ENCODE measurements at regions not wholly inside any gene's neighbourhood (a gene's known extent, or its start where the extent isn't known, plus 50 kb on each side); places are given as distances from the start of the nearest gene placed in this dataset.

DNA sequence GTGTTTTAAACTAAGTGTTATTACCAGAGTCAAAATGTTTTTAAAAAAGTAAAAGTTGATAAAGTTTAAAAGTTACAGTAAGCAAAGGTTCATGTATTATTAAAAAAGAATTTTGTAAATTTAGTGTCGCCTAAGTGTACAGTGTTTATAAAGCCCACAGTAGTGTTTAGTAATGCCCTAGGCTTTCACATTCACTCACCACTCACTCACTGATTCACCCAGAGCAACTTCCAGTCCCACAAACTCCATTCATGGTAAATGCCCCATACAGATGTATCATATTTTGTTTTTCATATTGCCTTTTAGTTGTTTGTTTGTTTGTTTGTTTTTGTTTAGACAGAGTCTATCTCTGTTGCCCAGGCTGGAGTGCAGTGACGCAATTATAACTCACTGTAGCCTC, 353.8 kb upstream of the PTBP2 start:
- Histone ChIP-seq H2AFZ (ENCODE audit: low read depth, low read length) (no peak overlapping the region), H3K27me3 (ENCODE audit: control insufficient read depth in 2 of 2, insufficient read depth in 2 of 2, low read length in 2 of 2) (no peaks in the 10 kb centered on the region), H3K36me3 (ENCODE audit: control insufficient read depth, insufficient read depth, low read length) (no peaks in the 10 kb centered on the region), H3K9me1 (ENCODE audit: control insufficient read depth, insufficient read depth, low read length) (no peaks in the 10 kb centered on the region), H3K9ac (ENCODE audit: insufficient read depth in 1 of 2, low read depth in 2 of 2, low read length in 2 of 2) (no peak overlapping the region), H3K27ac (ENCODE audit: extremely low read depth, low read depth, low read length) (no peak overlapping the region), H3K79me2 (ENCODE audit: control insufficient read depth, insufficient read depth, low read length) (no peaks in the 10 kb centered on the region), H4K20me1 (replicated peaks; ENCODE audit: control insufficient read depth, insufficient read depth, low read length) (no peaks in the 10 kb centered on the region), H3K4me1 (replicated peaks in 1 of 2; ENCODE audit: control insufficient read depth in 2 of 2, insufficient read depth in 2 of 2, low read length in 2 of 2) (no peaks in the 10 kb centered on the region), H3K9me3 (replicated peaks; ENCODE audit: control insufficient read depth, insufficient read depth, low read depth, low read length) (no peaks in the 10 kb centered on the region), H3K4me2 (ENCODE audit: insufficient read depth, low read length) (no peak overlapping the region), H3K4me3 (no peak overlapping the region)
- ChIA-PET CTCF (ENCODE audit: low intra/inter-chr PET ratio) (no interaction called here), POLR2A (no interaction called here)
- BruUV-seq (replicated peaks) = no TSS peak
- intact Hi-C loops (cut with micrococcal nuclease) (no loop called here), in situ Hi-C loops (cut with MboI) (no loop called here)
- TF ChIP-seq ZNF830 (CRISPR knock-in tag; IDR thresholded peaks at IDR 0.05) (no peak), NEUROD1 (IDR thresholded peaks at IDR 0.05; ENCODE audit: borderline replicate concordance, low read depth, low read length, partially characterized antibody) (no peak), MAFG (tag; conservative IDR thresholded peaks at IDR 0.05) (no peak), SMARCB1 (IDR thresholded peaks at IDR 0.05; ENCODE audit: insufficient read length, low read depth) (no peak), RNF2 (IDR thresholded peaks at IDR 0.05) (no peak), ATF7 (IDR thresholded peaks at IDR 0.05) (no peak), MCM7 (IDR thresholded peaks at IDR 0.05) (no peak), SMAD3 (CRISPR knock-in tag; conservative IDR thresholded peaks at IDR 0.05) (no peak), CBX1 (IDR thresholded peaks at IDR 0.05; ENCODE audit: low read depth) (no peak), ZNF408 (CRISPR knock-in tag; IDR thresholded peaks at IDR 0.05; ENCODE audit: low read depth) (no peak), CHD4 (IDR thresholded peaks at IDR 0.05; ENCODE audit: insufficient read depth, insufficient replicate concordance, low read depth, low read length, poor library complexity, severe bottlenecking) (no peak), RHOXF2B (CRISPR knock-in tag; conservative IDR thresholded peaks at IDR 0.05) (no peak), SRSF9 (IDR thresholded peaks at IDR 0.05; ENCODE audit: borderline replicate concordance, low read depth, low read length) (no peak), EWSR1 (IDR thresholded peaks at IDR 0.05; ENCODE audit: borderline replicate concordance, low read depth, partially characterized antibody) (no peak)
- TF ChIP-seq, protein P1, sequence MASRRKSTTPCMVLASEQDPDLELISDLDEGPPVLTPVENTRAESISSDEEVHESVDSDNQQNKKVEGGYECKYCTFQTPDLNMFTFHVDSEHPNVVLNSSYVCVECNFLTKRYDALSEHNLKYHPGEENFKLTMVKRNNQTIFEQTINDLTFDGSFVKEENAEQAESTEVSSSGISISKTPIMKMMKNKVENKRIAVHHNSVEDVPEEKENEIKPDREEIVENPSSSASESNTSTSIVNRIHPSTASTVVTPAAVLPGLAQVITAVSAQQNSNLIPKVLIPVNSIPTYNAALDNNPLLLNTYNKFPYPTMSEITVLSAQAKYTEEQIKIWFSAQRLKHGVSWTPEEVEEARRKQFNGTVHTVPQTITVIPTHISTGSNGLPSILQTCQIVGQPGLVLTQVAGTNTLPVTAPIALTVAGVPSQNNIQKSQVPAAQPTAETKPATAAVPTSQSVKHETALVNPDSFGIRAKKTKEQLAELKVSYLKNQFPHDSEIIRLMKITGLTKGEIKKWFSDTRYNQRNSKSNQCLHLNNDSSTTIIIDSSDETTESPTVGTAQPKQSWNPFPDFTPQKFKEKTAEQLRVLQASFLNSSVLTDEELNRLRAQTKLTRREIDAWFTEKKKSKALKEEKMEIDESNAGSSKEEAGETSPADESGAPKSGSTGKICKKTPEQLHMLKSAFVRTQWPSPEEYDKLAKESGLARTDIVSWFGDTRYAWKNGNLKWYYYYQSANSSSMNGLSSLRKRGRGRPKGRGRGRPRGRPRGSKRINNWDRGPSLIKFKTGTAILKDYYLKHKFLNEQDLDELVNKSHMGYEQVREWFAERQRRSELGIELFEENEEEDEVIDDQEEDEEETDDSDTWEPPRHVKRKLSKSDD (conservative IDR thresholded peaks at IDR 0.05; ENCODE audit: low read length) = no peak
- TF ChIP-seq, protein P2, sequence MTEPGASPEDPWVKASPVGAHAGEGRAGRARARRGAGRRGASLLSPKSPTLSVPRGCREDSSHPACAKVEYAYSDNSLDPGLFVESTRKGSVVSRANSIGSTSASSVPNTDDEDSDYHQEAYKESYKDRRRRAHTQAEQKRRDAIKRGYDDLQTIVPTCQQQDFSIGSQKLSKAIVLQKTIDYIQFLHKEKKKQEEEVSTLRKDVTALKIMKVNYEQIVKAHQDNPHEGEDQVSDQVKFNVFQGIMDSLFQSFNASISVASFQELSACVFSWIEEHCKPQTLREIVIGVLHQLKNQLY (CRISPR knock-in tag; conservative IDR thresholded peaks at IDR 0.05) = no peak
- TF ChIP-seq, protein P3, sequence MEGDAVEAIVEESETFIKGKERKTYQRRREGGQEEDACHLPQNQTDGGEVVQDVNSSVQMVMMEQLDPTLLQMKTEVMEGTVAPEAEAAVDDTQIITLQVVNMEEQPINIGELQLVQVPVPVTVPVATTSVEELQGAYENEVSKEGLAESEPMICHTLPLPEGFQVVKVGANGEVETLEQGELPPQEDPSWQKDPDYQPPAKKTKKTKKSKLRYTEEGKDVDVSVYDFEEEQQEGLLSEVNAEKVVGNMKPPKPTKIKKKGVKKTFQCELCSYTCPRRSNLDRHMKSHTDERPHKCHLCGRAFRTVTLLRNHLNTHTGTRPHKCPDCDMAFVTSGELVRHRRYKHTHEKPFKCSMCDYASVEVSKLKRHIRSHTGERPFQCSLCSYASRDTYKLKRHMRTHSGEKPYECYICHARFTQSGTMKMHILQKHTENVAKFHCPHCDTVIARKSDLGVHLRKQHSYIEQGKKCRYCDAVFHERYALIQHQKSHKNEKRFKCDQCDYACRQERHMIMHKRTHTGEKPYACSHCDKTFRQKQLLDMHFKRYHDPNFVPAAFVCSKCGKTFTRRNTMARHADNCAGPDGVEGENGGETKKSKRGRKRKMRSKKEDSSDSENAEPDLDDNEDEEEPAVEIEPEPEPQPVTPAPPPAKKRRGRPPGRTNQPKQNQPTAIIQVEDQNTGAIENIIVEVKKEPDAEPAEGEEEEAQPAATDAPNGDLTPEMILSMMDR (IDR thresholded peaks at IDR 0.05 in 2 of 3, conservative IDR thresholded peaks at IDR 0.05 in 1 of 3; ENCODE audit: insufficient read depth in 2 of 3, low read depth in 1 of 3, low read length in 3 of 3) = no peak
- TF ChIP-seq, protein P4, sequence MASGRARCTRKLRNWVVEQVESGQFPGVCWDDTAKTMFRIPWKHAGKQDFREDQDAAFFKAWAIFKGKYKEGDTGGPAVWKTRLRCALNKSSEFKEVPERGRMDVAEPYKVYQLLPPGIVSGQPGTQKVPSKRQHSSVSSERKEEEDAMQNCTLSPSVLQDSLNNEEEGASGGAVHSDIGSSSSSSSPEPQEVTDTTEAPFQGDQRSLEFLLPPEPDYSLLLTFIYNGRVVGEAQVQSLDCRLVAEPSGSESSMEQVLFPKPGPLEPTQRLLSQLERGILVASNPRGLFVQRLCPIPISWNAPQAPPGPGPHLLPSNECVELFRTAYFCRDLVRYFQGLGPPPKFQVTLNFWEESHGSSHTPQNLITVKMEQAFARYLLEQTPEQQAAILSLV (tag; IDR thresholded peaks at IDR 0.05) = no peak
- FAIRE-seq (no peak), ATAC-seq (no peak), DNase-seq (ENCODE audit: extremely low read depth in 1 of 4, low spot score in 3 of 4) (no peak)
- 0% methylated on average over 2 of the region's 2 CpGs for WGBS (ENCODE audit: insufficient coverage, low coverage, missing lambda C conversion rate)
